C4-2B (cell line): ENCODE measurements at regions not wholly inside any gene's neighbourhood (a gene's known extent, or its start where the extent isn't known, plus 50 kb on each side); places are given as distances from the start of the nearest gene placed in this dataset.

Experiments used
- H3K27ac ChIP-seq: fragments of 450-650 bp; 2 replicates; pipeline ENCODE4 v1.5.1; 2017
- ZFX ChIP-seq: fragments of 450-650 bp; IDR thresholded peaks from 2 replicates; pipeline ENCODE4 v1.6.1; 2017
- TF ChIP-seq, protein P1 (sequence below): fragments of 450-650 bp; conservative IDR thresholded peaks from 2 replicates; pipeline ENCODE4 v1.5.1; 2017; ENCODE audit warnings: mild to moderate bottlenecking

DNA sequence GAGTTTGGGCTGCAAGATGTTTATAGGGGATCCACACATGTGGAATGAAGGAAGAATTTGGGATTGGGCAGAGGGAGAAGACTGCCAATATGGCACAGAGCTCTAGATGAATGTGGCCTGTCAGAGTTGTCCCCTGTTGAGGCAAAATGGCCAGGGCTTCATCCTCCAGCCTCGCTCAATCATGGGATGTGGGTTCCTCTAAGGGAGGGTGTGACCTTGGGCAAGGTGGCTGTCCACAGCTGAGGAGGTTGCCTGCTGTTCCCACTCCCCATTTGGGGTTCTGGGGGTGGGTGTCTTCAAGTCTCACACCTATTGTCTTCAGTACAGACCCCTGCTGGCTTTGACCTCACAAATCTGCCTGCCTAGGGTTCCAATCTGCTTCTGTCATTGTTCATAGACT, 121.6 kb upstream of the FAM204A start:
- H3K27ac ChIP-seq: no peak overlapping the region
- TF ChIP-seq, protein P1, sequence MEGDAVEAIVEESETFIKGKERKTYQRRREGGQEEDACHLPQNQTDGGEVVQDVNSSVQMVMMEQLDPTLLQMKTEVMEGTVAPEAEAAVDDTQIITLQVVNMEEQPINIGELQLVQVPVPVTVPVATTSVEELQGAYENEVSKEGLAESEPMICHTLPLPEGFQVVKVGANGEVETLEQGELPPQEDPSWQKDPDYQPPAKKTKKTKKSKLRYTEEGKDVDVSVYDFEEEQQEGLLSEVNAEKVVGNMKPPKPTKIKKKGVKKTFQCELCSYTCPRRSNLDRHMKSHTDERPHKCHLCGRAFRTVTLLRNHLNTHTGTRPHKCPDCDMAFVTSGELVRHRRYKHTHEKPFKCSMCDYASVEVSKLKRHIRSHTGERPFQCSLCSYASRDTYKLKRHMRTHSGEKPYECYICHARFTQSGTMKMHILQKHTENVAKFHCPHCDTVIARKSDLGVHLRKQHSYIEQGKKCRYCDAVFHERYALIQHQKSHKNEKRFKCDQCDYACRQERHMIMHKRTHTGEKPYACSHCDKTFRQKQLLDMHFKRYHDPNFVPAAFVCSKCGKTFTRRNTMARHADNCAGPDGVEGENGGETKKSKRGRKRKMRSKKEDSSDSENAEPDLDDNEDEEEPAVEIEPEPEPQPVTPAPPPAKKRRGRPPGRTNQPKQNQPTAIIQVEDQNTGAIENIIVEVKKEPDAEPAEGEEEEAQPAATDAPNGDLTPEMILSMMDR: no peak
- no peak for TF ChIP-seq ZFX

DNA sequence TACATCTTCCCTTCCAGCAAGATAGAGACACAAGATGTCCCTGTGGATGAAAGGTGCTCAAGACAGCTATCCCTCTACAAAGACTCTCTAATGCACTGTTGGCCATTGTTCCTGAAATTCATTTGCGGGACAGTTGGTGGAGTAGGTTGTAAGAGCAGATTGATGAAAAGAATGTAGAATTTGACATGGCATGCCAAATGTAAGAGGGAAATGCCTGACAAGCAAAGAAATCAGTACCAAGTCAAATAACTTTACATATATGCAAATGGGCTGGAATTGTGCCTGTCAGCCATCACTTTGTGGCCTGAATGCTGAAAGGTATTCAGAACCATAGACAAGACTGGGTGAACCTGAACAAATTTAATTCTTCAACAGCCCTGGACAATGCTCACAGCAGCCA, 120.3 kb upstream of the FAM204A start:
- no peak overlapping the region for H3K27ac ChIP-seq
- no peak for TF ChIP-seq ZFX
- TF ChIP-seq, protein P1: no peak

DNA sequence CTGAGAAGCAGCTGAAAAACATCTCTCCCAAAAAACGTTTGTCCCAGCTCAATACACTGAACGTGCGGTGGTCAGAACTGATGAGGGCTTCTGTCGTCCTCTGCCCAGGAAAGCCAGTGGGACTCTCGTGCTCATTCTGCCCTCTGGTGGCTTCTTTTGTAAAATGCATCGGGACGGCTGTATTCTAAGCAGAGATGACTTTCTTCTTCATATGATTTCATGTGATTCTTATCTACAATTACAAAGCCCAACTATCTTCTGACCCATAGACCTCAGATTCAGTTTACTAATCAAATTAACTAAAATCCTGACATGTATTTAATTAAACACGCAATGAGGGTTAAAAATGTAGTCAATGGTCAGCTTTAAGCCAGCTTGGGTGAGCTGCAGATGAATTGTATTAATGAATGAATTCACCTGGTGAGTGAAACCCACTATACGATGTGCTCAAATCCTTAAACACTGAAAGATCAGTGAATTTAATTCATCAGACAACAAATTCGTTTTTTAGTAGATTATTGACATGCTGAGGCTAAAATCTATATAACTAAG, 117.6 kb upstream of the FAM204A start:
- H3K27ac ChIP-seq: peak overlapping the region; percentile 51
- no peak for TF ChIP-seq ZFX
- TF ChIP-seq, protein P1: peak; percentile 93

DNA sequence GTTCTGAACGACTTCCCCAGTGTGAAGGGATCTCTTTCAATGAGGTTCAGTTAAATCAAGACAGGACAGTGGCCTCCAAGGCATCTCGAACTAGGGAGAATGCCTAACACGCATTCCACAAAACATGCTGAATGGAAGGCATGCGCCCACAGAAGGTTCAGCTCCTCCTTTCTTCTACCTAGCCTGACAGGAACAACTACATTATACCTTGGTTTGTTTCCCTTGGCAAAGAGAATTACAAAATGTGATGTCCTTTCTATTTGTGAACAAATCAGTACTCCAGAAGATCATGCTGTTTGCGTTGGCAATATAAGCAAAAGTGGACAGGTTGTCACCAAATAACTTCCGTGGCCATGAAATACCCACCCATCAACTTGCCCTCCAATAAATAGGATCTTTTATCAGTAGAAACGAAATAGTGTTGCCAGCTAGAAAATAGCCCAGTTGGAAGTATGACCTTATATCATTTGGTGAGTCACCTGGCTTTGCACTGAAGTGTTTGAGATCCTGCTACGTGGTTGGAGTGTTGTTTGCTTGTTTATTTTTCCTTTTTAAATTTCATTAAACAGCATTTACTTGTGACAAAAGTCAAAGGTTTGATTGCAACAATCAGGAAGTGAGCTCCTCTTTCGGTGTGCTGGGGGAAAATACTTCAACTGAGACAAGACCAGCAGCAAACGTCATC, 117.0 kb upstream of the FAM204A start:
- TF ChIP-seq, protein P1: no peak
- TF ChIP-seq ZFX: no peak
- peak overlapping the region; percentile 51 for H3K27ac ChIP-seq

DNA sequence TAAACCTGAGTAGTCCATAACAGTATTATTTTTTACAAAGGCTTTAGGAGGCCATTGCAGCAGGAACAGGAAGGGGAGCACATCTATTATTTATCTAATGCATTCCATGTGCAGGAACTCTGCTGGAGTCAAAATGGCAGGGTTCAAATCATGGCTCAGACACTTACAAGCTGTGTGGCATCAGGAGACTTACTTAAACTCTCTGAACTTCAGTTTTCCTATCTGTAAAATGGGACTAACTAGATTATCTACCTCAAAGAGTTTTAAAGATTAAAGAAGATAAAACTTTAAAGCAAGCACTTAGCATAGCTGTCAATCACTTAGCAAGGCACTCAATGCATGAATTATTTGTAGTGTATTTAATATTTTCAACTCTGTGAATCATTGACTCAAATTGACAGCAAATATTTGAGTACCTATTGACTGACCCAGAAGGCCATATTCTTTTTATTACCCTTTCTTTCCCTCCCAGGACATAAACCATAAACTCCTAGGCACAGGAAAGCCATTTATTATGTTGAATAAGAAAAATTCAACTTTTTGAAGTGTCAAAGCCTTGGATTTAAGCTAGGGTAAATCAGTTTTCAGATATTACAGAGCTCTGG, 115.8 kb upstream of the FAM204A start:
- H3K27ac ChIP-seq: peak overlapping the region; percentile 51
- TF ChIP-seq ZFX: no peak
- TF ChIP-seq, protein P1: no peak

DNA sequence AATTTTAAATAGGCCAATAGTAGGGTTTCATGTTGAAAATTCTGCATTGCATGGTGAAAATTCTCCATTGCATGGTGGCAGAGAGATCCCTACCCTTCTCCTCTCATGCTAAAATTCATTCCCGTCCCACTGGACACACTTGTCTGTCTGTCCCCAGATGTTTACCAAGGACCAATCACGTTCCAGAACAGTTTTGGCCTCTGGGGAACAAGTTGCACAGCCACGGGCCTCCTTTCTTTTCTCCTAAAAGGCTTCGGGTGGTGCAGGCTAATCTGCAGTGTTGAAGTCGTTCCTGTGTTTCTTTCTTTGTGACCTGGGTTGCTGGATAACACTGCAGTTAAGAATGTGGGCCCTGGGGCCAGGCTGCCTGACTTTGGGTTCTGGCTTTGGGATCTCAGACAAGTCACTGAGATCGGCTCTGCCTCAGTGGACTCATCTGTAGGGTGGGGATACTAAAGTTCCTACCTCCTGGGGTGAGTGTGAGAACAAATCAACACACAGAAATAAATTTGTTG, 113.1 kb upstream of the FAM204A start:
- TF ChIP-seq ZFX: no peak
- TF ChIP-seq, protein P1: no peak

DNA sequence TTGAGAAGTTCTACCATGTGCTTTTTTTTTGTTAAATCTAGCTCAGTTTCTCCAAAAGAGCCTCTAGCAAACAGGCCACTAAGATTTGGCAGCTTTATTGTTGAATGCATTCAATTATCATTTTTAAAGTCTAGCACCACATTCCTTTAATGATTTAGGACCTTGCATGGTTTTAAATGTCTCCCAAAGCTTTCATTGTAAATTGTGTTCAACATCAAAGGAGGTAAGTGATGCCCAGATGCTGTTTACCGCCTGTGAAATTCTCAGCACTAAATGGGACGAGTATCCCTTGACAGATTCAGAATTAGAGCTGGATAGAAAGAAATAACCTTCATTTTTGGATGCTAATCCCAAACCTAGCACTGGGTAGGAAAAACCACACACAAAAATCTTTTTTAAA, 112.1 kb upstream of the FAM204A start:
- TF ChIP-seq, protein P1: no peak
- TF ChIP-seq ZFX: no peak
- H3K27ac ChIP-seq: no peak overlapping the region

More for the DNA sequence above, 113.1 kb upstream of the FAM204A start:
- H3K27ac ChIP-seq: no peak overlapping the region
